GM23338 (cell line): ENCODE measurements at regions not wholly inside any gene's neighbourhood (a gene's known extent, or its start where the extent isn't known, plus 50 kb on each side); places are given as distances from the start of the nearest gene placed in this dataset.

Source experiments
- ATAC-seq: fragments of 200-7000 bp; cut with Tn5 transposase; 3 replicates; pipeline ENCODE4 v1.9.1; 2020
- DNase-seq: peaks from one replicate; pipeline ENCODE4 v3.0.0-alpha.2; 2015; ENCODE audit warnings: low spot score
- H2AFZ ChIP-seq: fragments of 200-600 bp; sonication (generic); 2 replicates; pipeline ENCODE4 v1.8.0; 2016; ENCODE audit warnings: antibody characterized with exemption, mild to moderate bottlenecking, moderate library complexity
- H3F3A ChIP-seq: fragments of 200-600 bp; sonication (generic); replicated peaks from 2 replicates; pipeline ENCODE4 v1.8.0; 2017; ENCODE audit warnings: antibody characterized with exemption, mixed run types, low read depth
- H3K27ac ChIP-seq: fragments of 200-600 bp; sonication (generic); 2 replicates; pipeline ENCODE4 v1.6.1; 2016; ENCODE audit warnings: low read depth
- H3K27me3 ChIP-seq: fragments of 200-600 bp; sonication (generic); 2 replicates; pipeline ENCODE4 v1.8.0; 2016; ENCODE audit warnings: mild to moderate bottlenecking, mixed run types, moderate library complexity; ENCODE audit not compliant: insufficient read depth
- H3K36me3 ChIP-seq: fragments of 200-600 bp; sonication (generic); 2 replicates; pipeline ENCODE4 v1.8.0; 2016; ENCODE audit warnings: mild to moderate bottlenecking; ENCODE audit not compliant: insufficient read depth
- H3K4me1 ChIP-seq: fragments of 200-600 bp; sonication (generic); 2 replicates; pipeline ENCODE4 v1.8.0; 2016; ENCODE audit warnings: mild to moderate bottlenecking, moderate library complexity; ENCODE audit not compliant: insufficient read depth
- H3K4me2 ChIP-seq: fragments of 200-600 bp; sonication (generic); 2 replicates; pipeline ENCODE4 v1.7.1; 2017; ENCODE audit warnings: mixed run types
- H3K4me3 ChIP-seq: fragments of 200-600 bp; sonication (generic); 2 replicates; pipeline ENCODE4 v1.6.1; 2016; ENCODE audit warnings: mixed run types
- H3K79me2 ChIP-seq: fragments of 200-600 bp; sonication (generic); replicated peaks from 2 replicates; pipeline ENCODE4 v1.8.0; 2017; ENCODE audit warnings: mild to moderate bottlenecking; ENCODE audit not compliant: insufficient read depth
- H3K9me2 ChIP-seq: fragments of 200-600 bp; sonication (generic); 2 replicates; pipeline ENCODE4 v1.8.0; 2017; ENCODE audit not compliant: insufficient read depth
- H4K20me1 ChIP-seq: fragments of 200-600 bp; sonication (generic); replicated peaks from 2 replicates; pipeline ENCODE4 v1.8.0; 2017; ENCODE audit warnings: mild to moderate bottlenecking; ENCODE audit not compliant: insufficient read depth
- H3K27ac Mint-ChIP-seq: 2 replicates; pipeline ENCODE4 v1.8.0; 2020; ENCODE audit warnings: inconsistent platforms, mild to moderate bottlenecking, moderate library complexity, mixed read lengths
- H3K27me3 Mint-ChIP-seq: 3 replicates; pipeline ENCODE4 v1.8.0; 2022; ENCODE audit warnings: low read depth, mild to moderate bottlenecking, moderate library complexity, mixed read lengths, inconsistent platforms; ENCODE audit not compliant: insufficient read depth, poor library complexity
- H3K36me3 Mint-ChIP-seq: 3 replicates; pipeline ENCODE4 v1.8.0; 2021; ENCODE audit warnings: low read depth, mild to moderate bottlenecking, inconsistent platforms, moderate library complexity, mixed read lengths
- H3K4me1 Mint-ChIP-seq: 3 replicates; pipeline ENCODE4 v1.8.0; 2020; ENCODE audit warnings: mild to moderate bottlenecking, inconsistent platforms, mixed read lengths
- H3K4me3 Mint-ChIP-seq: 3 replicates; pipeline ENCODE4 v1.8.0; 2021; ENCODE audit warnings: moderate library complexity, mild to moderate bottlenecking, inconsistent platforms, mixed read lengths
- H3K9me3 Mint-ChIP-seq: 3 replicates; pipeline ENCODE4 v1.8.0; 2020; ENCODE audit warnings: moderate library complexity, mild to moderate bottlenecking, inconsistent platforms, mixed read lengths
- CREB1 ChIP-seq: fragments of 250-450 bp; sonication (Bioruptor Pico); IDR thresholded peaks from 2 replicates; pipeline ENCODE4 v1.5.0; 2020; ENCODE audit warnings: low read depth, mild to moderate bottlenecking, moderate library complexity
- CTCF ChIP-seq, 2 experiments: fragments of 200-600 bp in 1 of 2; sonication (generic) in 1 of 2; conservative IDR thresholded peaks; 2 replicates each; pipeline versions ENCODE4 v1.5.1 to v1.6.1; 2016 to 2017; ENCODE audit warnings: antibody characterized with exemption in 2 of 2, low read depth in 2 of 2, mild to moderate bottlenecking in 2 of 2, moderate library complexity in 1 of 2
- EZH2 ChIP-seq: fragments of 200-600 bp; sonication (generic); IDR thresholded peaks from one replicate; pipeline ENCODE4 v1.8.0; 2017; ENCODE audit warnings: antibody characterized with exemption, mild to moderate bottlenecking, low read depth; ENCODE audit not compliant: unreplicated experiment
- JUNB ChIP-seq: IDR thresholded peaks from one replicate; pipeline ENCODE4 v1.6.1; 2016; ENCODE audit warnings: antibody characterized with exemption; ENCODE audit not compliant: unreplicated experiment
- NANOG ChIP-seq: IDR thresholded peaks from 2 replicates; pipeline ENCODE4 v1.6.1; 2016; ENCODE audit warnings: antibody characterized with exemption, borderline replicate concordance
- REST ChIP-seq: IDR thresholded peaks from one replicate; pipeline ENCODE4 v1.6.1; 2018; ENCODE audit warnings: antibody characterized with exemption; ENCODE audit not compliant: unreplicated experiment
- STAT1 ChIP-seq: IDR thresholded peaks from one replicate; pipeline ENCODE4 v1.6.1; 2016; ENCODE audit warnings: antibody characterized with exemption; ENCODE audit not compliant: unreplicated experiment
- ZNF114 ChIP-seq: fragments of 250-450 bp; sonication (Bioruptor Pico); IDR thresholded peaks from 2 replicates; pipeline ENCODE4 v1.5.0; 2020; ENCODE audit warnings: mild to moderate bottlenecking, moderate library complexity
- ZNF331 ChIP-seq: fragments of 250-450 bp; sonication (Bioruptor Pico); IDR thresholded peaks from 2 replicates; pipeline ENCODE4 v1.5.0; 2020; ENCODE audit warnings: low read depth, mild to moderate bottlenecking, moderate library complexity
- ZNF462 ChIP-seq: fragments of 250-450 bp; sonication (Bioruptor Pico); IDR thresholded peaks from 2 replicates; pipeline ENCODE4 v1.5.0; 2020; ENCODE audit warnings: mild to moderate bottlenecking, moderate library complexity

GRCh38 chr2:36088716-36089328, 266.8 kb upstream of the CRIM1 start (continued):
- TF ChIP-seq CTCF (conservative IDR thresholded peaks at IDR 0.05; ENCODE audit: low read depth in 2 of 2), result no peak

GRCh38 chr2:36087344-36087743, 268.2 kb upstream of the CRIM1 start:
- no peaks in the 10 kb centered on the region for H3K79me2 ChIP-seq
- H4K20me1 ChIP-seq, result no peaks in the 10 kb centered on the region
- H3K36me3 ChIP-seq, result peaks cover 9% of the 10 kb centered on the region; the same call in 1 of the 2 replicates
- Mint-ChIP-seq H3K4me1 (no peaks in the 10 kb centered on the region), H3K27ac (no peak overlapping the region), H3K27me3 (peaks cover 5% of the 10 kb centered on the region), H3K9me3 (peaks cover 22% of the 10 kb centered on the region), H3K4me3 (no peak overlapping the region), H3K36me3 (peaks cover 13% of the 10 kb centered on the region)
- H3F3A ChIP-seq, result no peaks in the 10 kb centered on the region
- DNase-seq (no peak), ATAC-seq (no peak)
- H2AFZ ChIP-seq, result no peak overlapping the region
- H3K27ac ChIP-seq, result no peak overlapping the region
- H3K4me1 ChIP-seq, result no peaks in the 10 kb centered on the region
- no peaks in the 10 kb centered on the region for H3K27me3 ChIP-seq
- no peak overlapping the region for H3K4me3 ChIP-seq
- peaks cover 7% of the 10 kb centered on the region; the same call in 1 of the 2 replicates for H3K9me2 ChIP-seq
- no peak overlapping the region for H3K4me2 ChIP-seq
- no peak for TF ChIP-seq JUNB
- no peak for TF ChIP-seq CREB1 (CRISPR knock-in tag)
- TF ChIP-seq REST, result no peak
- no peak for TF ChIP-seq ZNF331 (CRISPR knock-in tag)
- no peak for TF ChIP-seq NANOG
- no peak for TF ChIP-seq EZH2
- TF ChIP-seq ZNF114 (CRISPR knock-in tag), result no peak
- TF ChIP-seq STAT1, result no peak
- no peak for TF ChIP-seq ZNF462 (CRISPR knock-in tag)
- TF ChIP-seq CTCF (conservative IDR thresholded peaks at IDR 0.05; ENCODE audit: low read depth in 2 of 2), result no peak
